ENCODE measurements at regions not wholly inside any gene's neighbourhood (a gene's known extent, or its start where the extent isn't known, plus 50 kb on each side); places are given as distances from the start of the nearest gene placed in this dataset.

DNA sequence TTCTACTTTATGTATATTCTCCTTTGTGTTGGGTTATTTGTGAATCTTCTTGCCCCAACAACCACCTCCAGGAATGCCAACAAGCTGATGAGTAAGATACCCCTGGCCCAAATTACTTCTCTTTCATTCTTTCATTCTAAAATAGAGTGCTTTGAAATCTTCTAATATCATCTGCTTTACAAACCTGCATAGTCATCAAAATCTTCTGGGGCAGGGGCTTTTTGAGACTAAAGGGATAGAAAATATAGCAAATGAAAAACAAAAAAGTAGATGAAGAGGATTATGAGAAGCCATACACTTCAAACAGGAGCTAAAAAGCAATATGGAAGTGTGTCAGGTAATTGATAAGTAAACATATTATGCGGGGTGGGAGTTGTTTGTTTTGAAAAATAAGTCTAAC, 150.7 kb upstream of the SOX4 start:
- no peaks in the 10 kb centered on the region for H3K27me3 ChIP-seq
- TF ChIP-seq POLR2A (IDR thresholded peaks at IDR 0.05) = no peak
- TF ChIP-seq, protein P1, sequence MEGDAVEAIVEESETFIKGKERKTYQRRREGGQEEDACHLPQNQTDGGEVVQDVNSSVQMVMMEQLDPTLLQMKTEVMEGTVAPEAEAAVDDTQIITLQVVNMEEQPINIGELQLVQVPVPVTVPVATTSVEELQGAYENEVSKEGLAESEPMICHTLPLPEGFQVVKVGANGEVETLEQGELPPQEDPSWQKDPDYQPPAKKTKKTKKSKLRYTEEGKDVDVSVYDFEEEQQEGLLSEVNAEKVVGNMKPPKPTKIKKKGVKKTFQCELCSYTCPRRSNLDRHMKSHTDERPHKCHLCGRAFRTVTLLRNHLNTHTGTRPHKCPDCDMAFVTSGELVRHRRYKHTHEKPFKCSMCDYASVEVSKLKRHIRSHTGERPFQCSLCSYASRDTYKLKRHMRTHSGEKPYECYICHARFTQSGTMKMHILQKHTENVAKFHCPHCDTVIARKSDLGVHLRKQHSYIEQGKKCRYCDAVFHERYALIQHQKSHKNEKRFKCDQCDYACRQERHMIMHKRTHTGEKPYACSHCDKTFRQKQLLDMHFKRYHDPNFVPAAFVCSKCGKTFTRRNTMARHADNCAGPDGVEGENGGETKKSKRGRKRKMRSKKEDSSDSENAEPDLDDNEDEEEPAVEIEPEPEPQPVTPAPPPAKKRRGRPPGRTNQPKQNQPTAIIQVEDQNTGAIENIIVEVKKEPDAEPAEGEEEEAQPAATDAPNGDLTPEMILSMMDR (IDR thresholded peaks at IDR 0.05) = no peak
- DNase-seq = no peak
- no peak overlapping the region for H3K4me3 ChIP-seq
- H3K4me1 ChIP-seq = no peaks in the 10 kb centered on the region
- H3K36me3 ChIP-seq = no peaks in the 10 kb centered on the region
- no peaks in the 10 kb centered on the region for H3K9me3 ChIP-seq
- no peak overlapping the region for H3K27ac ChIP-seq

DNA sequence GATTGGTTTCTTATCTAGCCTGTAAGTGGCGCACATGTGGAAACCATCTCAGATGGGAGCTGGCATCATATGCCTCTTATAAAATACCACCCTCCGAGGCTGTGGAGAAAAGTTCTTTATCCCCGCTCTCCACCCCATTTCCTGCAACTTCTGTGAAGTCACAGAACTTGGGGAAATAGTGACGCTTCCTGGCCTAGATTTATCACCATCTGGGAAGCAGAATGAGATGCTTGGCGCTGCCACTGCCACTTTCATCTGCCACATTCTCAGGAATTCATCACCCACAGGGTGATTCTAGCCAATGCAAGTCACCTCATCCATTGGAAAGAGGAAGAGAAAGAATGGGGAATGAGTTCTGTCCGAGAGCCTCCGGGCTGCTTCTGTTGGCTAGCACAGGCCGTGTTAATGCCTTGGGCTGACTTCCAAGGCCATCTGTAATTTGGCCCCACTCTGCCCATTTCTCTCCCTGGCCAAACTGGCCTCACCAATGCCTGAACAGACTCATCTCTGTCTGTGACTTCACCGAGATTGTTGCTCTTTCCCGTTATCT, 148.8 kb upstream of the SOX4 start:
- no peaks in the 10 kb centered on the region for H3K4me1 ChIP-seq
- no peak overlapping the region for H3K4me3 ChIP-seq
- H3K27me3 ChIP-seq = no peaks in the 10 kb centered on the region
- H3K27ac ChIP-seq = no peak overlapping the region
- TF ChIP-seq POLR2A (IDR thresholded peaks at IDR 0.05) = no peak
- TF ChIP-seq, protein P1 (IDR thresholded peaks at IDR 0.05) = no peak
- H3K9me3 ChIP-seq = no peaks in the 10 kb centered on the region
- no peaks in the 10 kb centered on the region for H3K36me3 ChIP-seq
- DNase-seq = no peak

DNA sequence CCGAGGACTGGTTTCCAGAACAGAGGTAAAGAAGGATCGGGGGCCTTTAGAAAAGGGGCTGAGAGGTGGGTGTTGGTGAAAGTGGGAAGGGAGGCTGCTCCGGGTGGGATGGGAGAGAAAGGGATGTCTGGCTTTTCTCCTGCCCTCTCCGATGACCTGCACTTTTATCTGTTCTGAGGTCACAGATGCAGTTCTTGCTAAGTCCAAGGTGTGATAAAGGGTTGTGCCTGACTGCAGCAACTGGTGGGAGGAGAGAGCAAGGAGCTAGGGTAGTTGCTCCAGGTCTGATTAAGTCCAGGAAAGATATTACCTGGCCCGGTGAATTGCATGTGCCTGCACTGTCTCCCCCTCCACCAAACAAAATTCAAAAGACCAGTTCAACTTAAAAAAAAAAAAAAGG, 145.6 kb upstream of the SOX4 start:
- TF ChIP-seq POLR2A (IDR thresholded peaks at IDR 0.05) = no peak
- TF ChIP-seq, protein P1 (IDR thresholded peaks at IDR 0.05) = no peak
- Histone ChIP-seq H3K36me3 (no peaks in the 10 kb centered on the region), H3K4me1 (no peaks in the 10 kb centered on the region), H3K27ac (no peak overlapping the region), H3K27me3 (no peaks in the 10 kb centered on the region), H3K9me3 (no peaks in the 10 kb centered on the region), H3K4me3 (no peak overlapping the region)
- DNase-seq = no peak

DNA sequence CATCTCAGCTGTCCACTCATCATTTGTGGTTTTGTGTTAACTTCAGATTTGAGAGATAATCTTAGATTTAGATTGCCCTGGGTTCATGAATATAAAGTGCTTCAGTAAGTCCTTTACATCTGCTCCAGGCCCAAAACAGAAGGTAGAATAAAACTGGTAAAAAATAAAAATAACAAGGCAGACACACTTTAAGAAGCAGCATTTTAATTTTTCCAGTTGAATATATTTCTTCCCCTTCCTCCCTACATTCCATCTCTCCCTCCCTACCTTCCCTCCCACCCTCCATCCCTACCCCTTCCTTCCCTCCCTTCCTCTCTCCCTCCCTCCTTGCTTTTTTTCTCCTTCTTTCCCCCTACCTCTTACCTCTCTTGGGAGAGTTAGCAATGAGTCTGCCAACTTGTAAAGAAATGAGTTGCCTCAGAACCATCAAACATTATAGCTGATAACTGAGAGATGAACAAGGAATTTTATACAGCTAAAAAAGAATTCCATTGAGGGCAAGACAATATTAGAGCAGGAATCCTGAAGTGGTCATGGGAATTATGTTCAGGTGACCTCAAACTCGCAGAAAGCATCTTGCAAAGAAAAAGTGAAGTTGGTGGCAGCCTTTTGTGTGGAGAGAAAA, 145.0 kb upstream of the SOX4 start:
- no peaks in the 10 kb centered on the region for H3K36me3 ChIP-seq
- no peak overlapping the region for H3K4me3 ChIP-seq
- H3K27me3 ChIP-seq = no peaks in the 10 kb centered on the region
- no peak for DNase-seq
- H3K4me1 ChIP-seq = no peaks in the 10 kb centered on the region
- H3K27ac ChIP-seq = no peak overlapping the region
- no peak for TF ChIP-seq POLR2A (IDR thresholded peaks at IDR 0.05)
- TF ChIP-seq, protein P1 (IDR thresholded peaks at IDR 0.05) = no peak
- H3K9me3 ChIP-seq = no peaks in the 10 kb centered on the region

DNA sequence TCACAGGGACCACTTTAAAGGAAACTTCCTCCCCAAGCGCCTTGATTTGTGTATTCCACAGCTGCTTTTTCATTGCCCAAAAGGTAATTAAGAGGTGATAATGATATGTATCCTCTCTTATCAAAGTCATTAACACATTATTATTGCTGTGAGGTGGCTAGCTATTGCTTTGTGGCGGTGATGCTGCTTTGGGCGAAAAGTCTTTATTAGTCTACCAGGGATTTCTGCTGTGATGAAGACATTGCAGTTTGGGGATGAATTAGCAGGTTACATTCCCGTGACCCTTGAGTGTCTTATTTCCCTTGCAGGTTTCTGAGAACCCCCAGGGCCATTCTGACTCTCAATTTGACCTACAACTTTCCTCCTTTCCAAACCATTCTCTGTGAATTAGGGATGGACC, 143.4 kb upstream of the SOX4 start:
- no peak overlapping the region for H3K27ac ChIP-seq
- no peaks in the 10 kb centered on the region for H3K9me3 ChIP-seq
- DNase-seq = no peak
- no peaks in the 10 kb centered on the region for H3K27me3 ChIP-seq
- TF ChIP-seq POLR2A (IDR thresholded peaks at IDR 0.05) = no peak
- TF ChIP-seq, protein P1 (IDR thresholded peaks at IDR 0.05) = no peak
- H3K36me3 ChIP-seq = no peaks in the 10 kb centered on the region
- no peaks in the 10 kb centered on the region for H3K4me1 ChIP-seq
- no peak overlapping the region for H3K4me3 ChIP-seq

Measured in Peyer's patch (tissue), 4 donors.